Caco-2 (cell line): ENCODE measurements at regions not wholly inside any gene's neighbourhood (a gene's known extent, or its start where the extent isn't known, plus 50 kb on each side); places are given as distances from the start of the nearest gene placed in this dataset.

Source experiments
- BruUV-seq: library from RNA; stranded (reverse); fragments of 400-500 nt; replicated peaks from 2 replicates; lab custom pipeline; 2021; lab: Mats Ljungman, UMichigan
- CTCF ChIA-PET: fragments of 300-600 bp; sonication (Branson Sonifier 250); formaldehyde crosslinking; loops from one replicate; lab custom pipeline; 2022; ENCODE audit warnings: antibody characterized with exemption; lab: Charles Lee
- POLR2A ChIA-PET: fragments of 300-600 bp; sonication (Branson Sonifier 250); formaldehyde crosslinking; loops from one replicate; lab custom pipeline; 2022; ENCODE audit warnings: antibody characterized with exemption; lab: Charles Lee
- DNase-seq, 2 experiments: peaks; one replicate each; pipeline versions ENCODE4 v3.0.0 to v3.0.0-alpha.2; 2020 to 2022
- H3K27me3 ChIP-seq: replicated peaks from 2 replicates; pipeline ENCODE4 v1.6.0; 2011; ENCODE audit warnings: low read length; ENCODE audit not compliant: control insufficient read depth, insufficient read depth
- H3K36me3 ChIP-seq: 2 replicates; pipeline ENCODE4 v1.5.1; 2011; ENCODE audit warnings: low read length; ENCODE audit not compliant: control insufficient read depth, insufficient read depth
- H3K4me1 ChIP-seq: fragments of 250-450 bp; sonication (Bioruptor Pico); 2 replicates; pipeline ENCODE4 v1.5.1; 2020; ENCODE audit warnings: mild to moderate bottlenecking
- H3K4me3 ChIP-seq: 2 replicates; pipeline ENCODE4 v1.5.1; 2011; ENCODE audit warnings: low read depth, mild to moderate bottlenecking, control low read depth, low read length
- H3K9me3 ChIP-seq: fragments of 250-450 bp; sonication (Bioruptor Pico); 2 replicates; pipeline ENCODE4 v1.5.1; 2020; ENCODE audit warnings: mild to moderate bottlenecking, moderate library complexity
- H3K27ac Mint-ChIP-seq: one replicate; pipeline ENCODE4 v1.8.0; 2022; ENCODE audit warnings: mixed read lengths; ENCODE audit not compliant: unreplicated experiment
- H3K27me3 Mint-ChIP-seq: one replicate; pipeline ENCODE4 v1.8.0; 2022; ENCODE audit warnings: mixed read lengths; ENCODE audit not compliant: insufficient read depth, unreplicated experiment
- H3K36me3 Mint-ChIP-seq: one replicate; pipeline ENCODE4 v1.8.0; 2022; ENCODE audit warnings: mild to moderate bottlenecking, mixed read lengths; ENCODE audit not compliant: insufficient read depth, unreplicated experiment
- H3K4me1 Mint-ChIP-seq: one replicate; pipeline ENCODE4 v1.8.0; 2022; ENCODE audit warnings: low read depth, mixed read lengths; ENCODE audit not compliant: unreplicated experiment
- H3K4me3 Mint-ChIP-seq: one replicate; pipeline ENCODE4 v1.8.0; 2022; ENCODE audit warnings: mild to moderate bottlenecking, moderate library complexity, mixed read lengths; ENCODE audit not compliant: unreplicated experiment
- H3K9me3 Mint-ChIP-seq: one replicate; pipeline ENCODE4 v1.8.0; 2022; ENCODE audit warnings: mixed read lengths; ENCODE audit not compliant: unreplicated experiment
- CTCF ChIP-seq, 2 experiments: fragments of 200-600 bp in 1 of 2; IDR thresholded peaks; 1 replicate in 1 of 2; 2 replicates in 1 of 2; pipeline versions ENCODE4 v1.5.1 to v1.8.0; 2011 to 2022; ENCODE audit warnings: antibody characterized with exemption in 1 of 2, control low read depth in 1 of 2, inconsistent platforms in 1 of 2, low read depth in 1 of 2, low read length in 1 of 2, mild to moderate bottlenecking in 1 of 2, moderate library complexity in 1 of 2; ENCODE audit not compliant: insufficient read depth in 1 of 2, severe bottlenecking in 1 of 2, unreplicated experiment in 1 of 2
- intact Hi-C: fragments of 100-400 bp; cut with micrococcal nuclease; formaldehyde crosslinking; loops from one replicate; pipeline ENCODE4 v1.10.0; 2022; ENCODE audit not compliant: unreplicated experiment

DNA sequence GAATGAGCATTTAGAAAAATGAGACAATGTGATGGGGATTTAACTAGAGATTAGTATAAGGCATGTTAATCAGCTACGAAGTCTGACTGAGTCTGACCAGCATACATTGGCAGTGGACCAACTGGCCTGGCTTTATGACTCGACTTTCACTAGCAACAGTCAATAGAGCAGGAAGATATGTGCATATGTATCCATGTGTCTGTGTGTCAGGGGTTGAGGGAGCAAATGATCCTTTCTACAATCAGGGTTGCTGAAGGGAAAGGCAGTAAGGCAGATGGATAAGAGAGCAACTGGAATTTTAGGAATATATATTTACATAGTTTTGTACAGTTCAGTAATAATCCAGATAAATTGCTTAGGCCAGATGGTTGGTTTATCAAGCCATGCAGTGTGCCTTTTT is 645.6 kb downstream of the PLA2G4A start:
- DNase-seq, result no peak
- Mint-ChIP-seq H3K9me3 (no peaks in the 10 kb centered on the region), H3K4me3 (no peak overlapping the region), H3K27me3 (peaks cover 5% of the 10 kb centered on the region), H3K27ac (no peak overlapping the region), H3K4me1 (no peaks in the 10 kb centered on the region), H3K36me3 (no peaks in the 10 kb centered on the region)
- BruUV-seq, result no TSS peak
- Histone ChIP-seq H3K9me3 (no peaks in the 10 kb centered on the region), H3K36me3 (no peaks in the 10 kb centered on the region), H3K4me3 (no peak overlapping the region), H3K4me1 (no peaks in the 10 kb centered on the region), H3K27me3 (no peaks in the 10 kb centered on the region; the same call in 1 of the 2 replicates)
- CTCF ChIA-PET, result no interaction called here
- intact Hi-C loops, result no loop called here
- TF ChIP-seq CTCF (IDR thresholded peaks at IDR 0.05; ENCODE audit: insufficient read depth in 1 of 2, low read depth in 1 of 2, low read length in 1 of 2, severe bottlenecking in 1 of 2, unreplicated experiment in 1 of 2), result no peak
- POLR2A ChIA-PET, result no interaction called here

DNA sequence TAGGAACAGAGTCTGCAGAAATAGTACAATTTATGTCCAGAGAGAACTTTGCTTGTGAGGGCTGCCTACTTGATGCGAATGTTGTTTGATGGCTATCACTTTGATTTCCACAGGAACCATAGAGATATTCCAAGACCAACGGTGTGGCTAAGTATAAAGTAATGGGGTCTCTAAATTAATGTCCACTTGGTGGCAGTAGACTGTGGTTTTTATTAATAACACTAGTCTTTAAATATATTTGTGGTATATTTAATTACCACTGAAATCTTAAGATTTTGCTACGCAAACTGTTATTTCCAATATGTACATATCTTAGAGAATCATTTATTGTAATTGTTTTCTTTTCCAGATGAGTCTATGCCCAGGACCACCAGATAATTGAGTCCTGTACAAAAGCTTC is 647.9 kb downstream of the PLA2G4A start:
- H3K27ac Mint-ChIP-seq, result no peak overlapping the region
- POLR2A ChIA-PET, result no interaction called here
- BruUV-seq, result no TSS peak
- CTCF ChIA-PET, result no interaction called here
- no peak overlapping the region for H3K4me3 Mint-ChIP-seq
- Histone ChIP-seq H3K27me3 (no peaks in the 10 kb centered on the region), H3K4me1 (no peaks in the 10 kb centered on the region), H3K36me3 (no peaks in the 10 kb centered on the region), H3K4me3 (no peak overlapping the region), H3K9me3 (no peaks in the 10 kb centered on the region)
- H3K36me3 Mint-ChIP-seq, result no peaks in the 10 kb centered on the region
- no peak for DNase-seq
- peaks cover 2% of the 10 kb centered on the region for H3K27me3 Mint-ChIP-seq
- no peaks in the 10 kb centered on the region for H3K4me1 Mint-ChIP-seq
- intact Hi-C loops, result no loop called here
- H3K9me3 Mint-ChIP-seq, result no peaks in the 10 kb centered on the region
- TF ChIP-seq CTCF (IDR thresholded peaks at IDR 0.05; ENCODE audit: insufficient read depth in 1 of 2, low read depth in 1 of 2, low read length in 1 of 2, severe bottlenecking in 1 of 2, unreplicated experiment in 1 of 2), result no peak

GRCh38 chr1:187477103-187477502 is 648.4 kb downstream of the PLA2G4A start:
- no peaks in the 10 kb centered on the region for H3K4me1 Mint-ChIP-seq
- Histone ChIP-seq H3K4me1 (no peaks in the 10 kb centered on the region), H3K36me3 (no peaks in the 10 kb centered on the region), H3K9me3 (no peaks in the 10 kb centered on the region), H3K4me3 (no peak overlapping the region), H3K27me3 (no peaks in the 10 kb centered on the region)
- peaks cover 2% of the 10 kb centered on the region for H3K27me3 Mint-ChIP-seq
- ChIA-PET POLR2A (no interaction called here), CTCF (no interaction called here)
- intact Hi-C loops, result no loop called here
- no peak overlapping the region for H3K4me3 Mint-ChIP-seq
- no peak for TF ChIP-seq CTCF (IDR thresholded peaks at IDR 0.05; ENCODE audit: insufficient read depth in 1 of 2, low read depth in 1 of 2, low read length in 1 of 2, severe bottlenecking in 1 of 2, unreplicated experiment in 1 of 2)
- H3K27ac Mint-ChIP-seq, result no peak overlapping the region
- BruUV-seq, result no TSS peak
- no peaks in the 10 kb centered on the region for H3K36me3 Mint-ChIP-seq
- DNase-seq, result no peak
- H3K9me3 Mint-ChIP-seq, result no peaks in the 10 kb centered on the region
